Hepatocyte (in vitro differentiated cells): ENCODE measurements at regions not wholly inside any gene's neighbourhood (a gene's known extent, or its start where the extent isn't known, plus 50 kb on each side); places are given as distances from the start of the nearest gene placed in this dataset.

Experiments
- DNase-seq: peaks from one replicate; pipeline ENCODE4 v3.0.0-alpha.2; 2016; ENCODE audit warnings: low spot score
- H2AFZ ChIP-seq: fragments of 200-600 bp; sonication (generic); 2 replicates; pipeline ENCODE4 v1.6.0; 2016; ENCODE audit warnings: antibody characterized with exemption, mild to moderate bottlenecking
- H3K27ac ChIP-seq: fragments of 200-600 bp; sonication (generic); 2 replicates; pipeline ENCODE4 v1.5.1; 2016; ENCODE audit warnings: mild to moderate bottlenecking
- H3K27me3 ChIP-seq: fragments of 200-600 bp; sonication (generic); 2 replicates; pipeline ENCODE4 v1.6.1; 2016
- H3K36me3 ChIP-seq: fragments of 200-600 bp; sonication (generic); replicated peaks from 2 replicates; pipeline ENCODE4 v1.5.1; 2016; ENCODE audit warnings: low read depth; ENCODE audit not compliant: insufficient read depth
- H3K4me1 ChIP-seq: fragments of 200-600 bp; sonication (generic); 2 replicates; pipeline ENCODE4 v1.5.1; 2016; ENCODE audit warnings: mild to moderate bottlenecking, moderate library complexity; ENCODE audit not compliant: insufficient read depth
- H3K4me2 ChIP-seq: fragments of 200-600 bp; sonication (generic); 2 replicates; pipeline ENCODE4 v1.6.0; 2016
- H3K4me3 ChIP-seq: fragments of 200-600 bp; sonication (generic); 2 replicates; pipeline ENCODE4 v1.5.1; 2016; ENCODE audit warnings: mild to moderate bottlenecking
- H3K79me2 ChIP-seq: fragments of 200-600 bp; sonication (generic); 2 replicates; pipeline ENCODE4 v1.6.0; 2017; ENCODE audit warnings: mild to moderate bottlenecking
- H3K9me2 ChIP-seq: fragments of 200-600 bp; sonication (generic); replicated peaks from 2 replicates; pipeline ENCODE4 v1.6.0; 2017; ENCODE audit warnings: mild to moderate bottlenecking; ENCODE audit not compliant: insufficient read depth
- H3K9me3 ChIP-seq: fragments of 200-600 bp; sonication (generic); 2 replicates; pipeline ENCODE4 v1.5.1; 2016; ENCODE audit warnings: low read depth, mild to moderate bottlenecking
- H4K20me1 ChIP-seq: fragments of 200-600 bp; sonication (generic); 2 replicates; pipeline ENCODE4 v1.6.0; 2016; ENCODE audit warnings: mild to moderate bottlenecking; ENCODE audit not compliant: insufficient read depth, poor library complexity, severe bottlenecking
- CTCF ChIP-seq: fragments of 200-600 bp; sonication (generic); IDR thresholded peaks from 2 replicates; pipeline ENCODE4 v1.5.1; 2016; ENCODE audit warnings: antibody characterized with exemption, mild to moderate bottlenecking; ENCODE audit not compliant: poor library complexity
- EZH2 ChIP-seq: fragments of 200-600 bp; sonication (generic); IDR thresholded peaks from 2 replicates; pipeline ENCODE4 v1.6.1; 2016; ENCODE audit warnings: antibody characterized with exemption, mild to moderate bottlenecking, borderline replicate concordance
- EZH2phosphoT487 ChIP-seq: fragments of 200-600 bp; sonication (generic); IDR thresholded peaks from one replicate; pipeline ENCODE4 v1.6.1; 2018; ENCODE audit warnings: antibody characterized with exemption, mild to moderate bottlenecking, low read depth, moderate library complexity; ENCODE audit not compliant: unreplicated experiment, severe bottlenecking
- WGBS: methylation state at CpG from one replicate; pipeline ENCODE4 v1.1.6; 2016; ENCODE audit warnings: low lambda C conversion rate; ENCODE audit errors: missing lambda C conversion rate; 5-methylcytosine and 5-hydroxymethylcytosine counted together

- H3K27me3 ChIP-seq: no peaks in the 10 kb centered on the region
- H3K4me1 ChIP-seq: no peaks in the 10 kb centered on the region
- H3K36me3 ChIP-seq: no peaks in the 10 kb centered on the region
- H3K9me3 ChIP-seq: no peaks in the 10 kb centered on the region
- H3K9me2 ChIP-seq: no peaks in the 10 kb centered on the region
- peak overlapping the region; percentile 1 for H3K27ac ChIP-seq
- 83% methylated on average over 3 of the region's 3 CpGs for WGBS
- H3K4me3 ChIP-seq: no peak overlapping the region
- no peak overlapping the region for H3K4me2 ChIP-seq
- no peak for DNase-seq
- no peak for TF ChIP-seq EZH2phosphoT487
- H4K20me1 ChIP-seq: no peaks in the 10 kb centered on the region
- no peaks in the 10 kb centered on the region for H3K79me2 ChIP-seq
- H2AFZ ChIP-seq: no peak overlapping the region
Observed at GRCh38 chr14:65291531-65291930, 121.0 kb upstream of the FUT8 start.

GRCh38 chr14:65294816-65295215 lies 117.7 kb upstream of the FUT8 start:
- no peaks in the 10 kb centered on the region for H3K79me2 ChIP-seq
- H3K9me3 ChIP-seq: no peaks in the 10 kb centered on the region
- peaks cover 7% of the 10 kb centered on the region for H3K4me1 ChIP-seq
- H3K9me2 ChIP-seq: no peaks in the 10 kb centered on the region
- no peaks in the 10 kb centered on the region for H4K20me1 ChIP-seq
- no peak for TF ChIP-seq EZH2
- H3K36me3 ChIP-seq: no peaks in the 10 kb centered on the region
- DNase-seq: no peak
- H3K4me2 ChIP-seq: no peak overlapping the region
- H2AFZ ChIP-seq: no peak overlapping the region
- no peaks in the 10 kb centered on the region for H3K27me3 ChIP-seq
- H3K27ac ChIP-seq: no peak overlapping the region
- no peak overlapping the region for H3K4me3 ChIP-seq
- 76% methylated on average over 1 of the region's 1 CpG for WGBS

GRCh38 chr14:65296402-65296801 lies 116.1 kb upstream of the FUT8 start:
- TF ChIP-seq EZH2 (no peak), EZH2phosphoT487 (no peak), CTCF (no peak)
- no peak for DNase-seq
- H3K4me3 ChIP-seq: no peak overlapping the region
- no peaks in the 10 kb centered on the region for H3K36me3 ChIP-seq
- H3K9me3 ChIP-seq: no peaks in the 10 kb centered on the region
- H3K79me2 ChIP-seq: no peaks in the 10 kb centered on the region
- H3K27me3 ChIP-seq: no peaks in the 10 kb centered on the region
- H2AFZ ChIP-seq: no peak overlapping the region
- peaks cover 9% of the 10 kb centered on the region for H3K4me1 ChIP-seq
- H3K27ac ChIP-seq: no peak overlapping the region
- no peak overlapping the region for H3K4me2 ChIP-seq
- no peaks in the 10 kb centered on the region for H4K20me1 ChIP-seq
- no peaks in the 10 kb centered on the region for H3K9me2 ChIP-seq

GRCh38 chr14:65296876-65297275 lies 115.7 kb upstream of the FUT8 start:
- H3K36me3 ChIP-seq: no peaks in the 10 kb centered on the region
- H3K4me1 ChIP-seq: peaks cover 10% of the 10 kb centered on the region
- WGBS: 88% methylated on average over 4 of the region's 4 CpGs
- no peaks in the 10 kb centered on the region for H4K20me1 ChIP-seq
- no peaks in the 10 kb centered on the region for H3K9me2 ChIP-seq
- TF ChIP-seq EZH2phosphoT487: no peak
- no peak for TF ChIP-seq CTCF
- no peak for TF ChIP-seq EZH2
- H3K79me2 ChIP-seq: no peaks in the 10 kb centered on the region
- H3K27ac ChIP-seq: peak overlapping the region; percentile 57
- no peak overlapping the region for H3K4me3 ChIP-seq
- no peak overlapping the region for H2AFZ ChIP-seq
- no peak overlapping the region for H3K4me2 ChIP-seq
- no peak for DNase-seq
- no peaks in the 10 kb centered on the region for H3K9me3 ChIP-seq
- no peaks in the 10 kb centered on the region for H3K27me3 ChIP-seq

- Histone ChIP-seq H3K4me2 (no peak overlapping the region), H3K36me3 (no peaks in the 10 kb centered on the region), H3K27ac (peak overlapping the region; percentile 82), H4K20me1 (no peaks in the 10 kb centered on the region), H3K4me1 (peaks cover 18% of the 10 kb centered on the region), H3K9me2 (no peaks in the 10 kb centered on the region), H3K27me3 (no peaks in the 10 kb centered on the region), H3K4me3 (no peak overlapping the region), H3K9me3 (no peaks in the 10 kb centered on the region), H3K79me2 (no peaks in the 10 kb centered on the region), H2AFZ (no peak overlapping the region)
- DNase-seq: peak; percentile 73
- 66% methylated on average over 5 of the region's 5 CpGs for WGBS
- TF ChIP-seq EZH2phosphoT487: no peak
- TF ChIP-seq EZH2: no peak
- no peak for TF ChIP-seq CTCF
Observed at GRCh38 chr14:65297744-65298143, 114.8 kb upstream of the FUT8 start.
